ENCODE measurements at regions not wholly inside any gene's neighbourhood (a gene's known extent, or its start where the extent isn't known, plus 50 kb on each side); places are given as distances from the start of the nearest gene placed in this dataset.
"Not testable (repeated sequence)": the region's sequence is repeated elsewhere in the genome, so short reads cannot be mapped to it uniquely, and the experiment has no call there.

- DNase-seq: no peak
Observed at GRCh38 chr11:93032580-93032979, 63.1 kb downstream of the MTNR1B start.

GRCh38 chr11:93033093-93033492, 63.6 kb downstream of the MTNR1B start:
- DNase-seq: no peak

GRCh38 chr11:93034031-93034722, 64.7 kb downstream of the MTNR1B start:
- DNase-seq: no peak

GRCh38 chr11:93034723-93035039, 65.2 kb downstream of the MTNR1B start:
- DNase-seq: no peak

GRCh38 chr11:93038521-93038920, 69.1 kb downstream of the MTNR1B start:
- no peak for DNase-seq

GRCh38 chr11:93039531-93040240, 70.2 kb downstream of the MTNR1B start:
- DNase-seq: no peak

GRCh38 chr11:93041682-93042081, 72.2 kb downstream of the MTNR1B start:
- DNase-seq: no peak

- DNase-seq: not testable (repeated sequence)
Observed at GRCh38 chr11:93043186-93043585, 73.7 kb downstream of the MTNR1B start.

GRCh38 chr11:93049740-93050139, 80.3 kb downstream of the MTNR1B start:
- no peak for DNase-seq

- no peak for DNase-seq
Observed at GRCh38 chr11:93051186-93051585, 81.7 kb downstream of the MTNR1B start.

- DNase-seq: no peak
Observed at GRCh38 chr11:93053864-93054263, 84.4 kb downstream of the MTNR1B start.

GRCh38 chr11:93054279-93054678, 84.8 kb downstream of the MTNR1B start:
- no peak for DNase-seq

- no peak for DNase-seq
Observed at GRCh38 chr11:93054881-93055280, 85.4 kb downstream of the MTNR1B start.

GRCh38 chr11:93059117-93059957, 89.9 kb downstream of the MTNR1B start:
- DNase-seq: no peak

GRCh38 chr11:93063086-93063485, 93.6 kb downstream of the MTNR1B start:
- DNase-seq: no peak

- DNase-seq: not testable (repeated sequence)
Observed at GRCh38 chr11:93065074-93065674, 95.7 kb downstream of the MTNR1B start.

GRCh38 chr11:93067881-93068390, 98.5 kb downstream of the MTNR1B start:
- DNase-seq: no peak

- no peak for DNase-seq
Observed at GRCh38 chr11:93072229-93072914, 102.9 kb downstream of the MTNR1B start.

- DNase-seq: no peak
Observed at GRCh38 chr11:93073026-93073425, 103.6 kb downstream of the MTNR1B start.

GRCh38 chr11:93073508-93074280, 104.2 kb downstream of the MTNR1B start:
- no peak for DNase-seq

- no peak for DNase-seq
Observed at GRCh38 chr11:93074352-93074751, 104.9 kb downstream of the MTNR1B start.

- no peak for DNase-seq
Observed at GRCh38 chr11:93075782-93076181, 106.3 kb downstream of the MTNR1B start.

Data from CD4-positive, alpha-beta T cell treated with Interleukin-12 subunit alpha and Interleukin-12 subunit beta, for 1 hour (primary cell).